GM10248 (cell line): ENCODE measurements at regions not wholly inside any gene's neighbourhood (a gene's known extent, or its start where the extent isn't known, plus 50 kb on each side); places are given as distances from the start of the nearest gene placed in this dataset.

Experiments
- CTCF ChIA-PET: fragments of 300-600 bp; sonication (Branson Sonifier 250); formaldehyde crosslinking; extraction: SDS; loops from one replicate; lab custom pipeline; 2021; ENCODE audit warnings: antibody characterized with exemption; lab: Yijun Ruan, JAX
- POLR2A ChIA-PET: fragments of 350-650 bp; sonication (Branson Sonifier 250); formaldehyde crosslinking; extraction: SDS; loops from one replicate; lab custom pipeline; 2020; ENCODE audit warnings: antibody characterized with exemption; lab: Yijun Ruan, JAX
- DNase-seq: peaks from one replicate; pipeline ENCODE4 v3.0.0; 2012; ENCODE audit errors: extremely low spot score
- TF ChIP-seq, protein P1 (sequence below): IDR thresholded peaks from 2 replicates; pipeline ENCODE4 v1.5.1; 2012; ENCODE audit warnings: mild to moderate bottlenecking, low read depth; ENCODE audit errors: extremely low read depth, missing control alignments, control extremely low read depth

GRCh38 chr6:82589509-82590206 is 226.0 kb downstream of the TPBG start:
- ChIA-PET POLR2A (no interaction called here), CTCF (no interaction called here)
- TF ChIP-seq, protein P1, sequence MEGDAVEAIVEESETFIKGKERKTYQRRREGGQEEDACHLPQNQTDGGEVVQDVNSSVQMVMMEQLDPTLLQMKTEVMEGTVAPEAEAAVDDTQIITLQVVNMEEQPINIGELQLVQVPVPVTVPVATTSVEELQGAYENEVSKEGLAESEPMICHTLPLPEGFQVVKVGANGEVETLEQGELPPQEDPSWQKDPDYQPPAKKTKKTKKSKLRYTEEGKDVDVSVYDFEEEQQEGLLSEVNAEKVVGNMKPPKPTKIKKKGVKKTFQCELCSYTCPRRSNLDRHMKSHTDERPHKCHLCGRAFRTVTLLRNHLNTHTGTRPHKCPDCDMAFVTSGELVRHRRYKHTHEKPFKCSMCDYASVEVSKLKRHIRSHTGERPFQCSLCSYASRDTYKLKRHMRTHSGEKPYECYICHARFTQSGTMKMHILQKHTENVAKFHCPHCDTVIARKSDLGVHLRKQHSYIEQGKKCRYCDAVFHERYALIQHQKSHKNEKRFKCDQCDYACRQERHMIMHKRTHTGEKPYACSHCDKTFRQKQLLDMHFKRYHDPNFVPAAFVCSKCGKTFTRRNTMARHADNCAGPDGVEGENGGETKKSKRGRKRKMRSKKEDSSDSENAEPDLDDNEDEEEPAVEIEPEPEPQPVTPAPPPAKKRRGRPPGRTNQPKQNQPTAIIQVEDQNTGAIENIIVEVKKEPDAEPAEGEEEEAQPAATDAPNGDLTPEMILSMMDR: peak; percentile 42
- no peak for DNase-seq

DNA sequence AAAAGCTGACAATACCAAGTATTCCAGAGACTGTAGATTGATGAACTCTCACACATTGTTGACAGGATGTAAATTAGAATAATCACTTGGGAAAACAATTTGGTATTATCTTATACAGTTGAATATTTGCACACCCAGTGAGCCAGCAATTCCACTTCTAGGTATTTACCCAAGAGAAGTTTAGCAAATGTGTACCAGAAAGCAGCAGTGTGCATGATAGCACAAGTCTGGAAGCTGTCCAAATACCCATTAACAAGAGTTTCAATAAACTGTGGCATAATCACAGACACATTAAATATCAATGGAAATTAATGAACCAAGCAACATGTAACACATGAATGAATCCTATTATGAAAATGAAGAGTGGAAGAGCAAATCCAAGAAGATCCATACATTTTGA is 233.6 kb downstream of the TPBG start:
- no peak for DNase-seq
- CTCF ChIA-PET: no interaction called here
- POLR2A ChIA-PET: no interaction called here
- TF ChIP-seq, protein P1: no peak

GRCh38 chr6:82602776-82603175 is 239.2 kb downstream of the TPBG start:
- ChIA-PET CTCF (no interaction called here), POLR2A (no interaction called here)
- TF ChIP-seq, protein P1: no peak
- DNase-seq: no peak

DNA sequence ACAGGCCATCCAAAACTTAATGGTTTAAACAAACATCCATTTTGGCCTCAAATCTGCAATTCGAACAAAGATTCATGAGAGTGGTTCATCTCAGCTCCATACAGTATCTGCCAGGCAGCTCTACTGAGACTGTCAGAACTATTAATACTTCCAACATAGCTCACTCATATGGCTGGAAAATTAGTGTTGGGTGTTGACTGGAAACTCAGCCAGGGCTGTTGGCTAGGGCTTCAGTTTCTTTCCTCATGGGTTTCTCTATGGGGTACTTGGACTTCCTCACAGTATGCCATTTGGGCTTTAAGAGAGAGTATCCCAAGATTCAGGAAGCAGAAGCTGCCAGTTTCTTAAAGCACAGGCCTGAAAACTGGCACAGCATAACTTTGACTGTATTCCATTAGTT is 240.3 kb downstream of the TPBG start:
- no peak for DNase-seq
- POLR2A ChIA-PET: no interaction called here
- CTCF ChIA-PET: no interaction called here
- TF ChIP-seq, protein P1: no peak

DNA sequence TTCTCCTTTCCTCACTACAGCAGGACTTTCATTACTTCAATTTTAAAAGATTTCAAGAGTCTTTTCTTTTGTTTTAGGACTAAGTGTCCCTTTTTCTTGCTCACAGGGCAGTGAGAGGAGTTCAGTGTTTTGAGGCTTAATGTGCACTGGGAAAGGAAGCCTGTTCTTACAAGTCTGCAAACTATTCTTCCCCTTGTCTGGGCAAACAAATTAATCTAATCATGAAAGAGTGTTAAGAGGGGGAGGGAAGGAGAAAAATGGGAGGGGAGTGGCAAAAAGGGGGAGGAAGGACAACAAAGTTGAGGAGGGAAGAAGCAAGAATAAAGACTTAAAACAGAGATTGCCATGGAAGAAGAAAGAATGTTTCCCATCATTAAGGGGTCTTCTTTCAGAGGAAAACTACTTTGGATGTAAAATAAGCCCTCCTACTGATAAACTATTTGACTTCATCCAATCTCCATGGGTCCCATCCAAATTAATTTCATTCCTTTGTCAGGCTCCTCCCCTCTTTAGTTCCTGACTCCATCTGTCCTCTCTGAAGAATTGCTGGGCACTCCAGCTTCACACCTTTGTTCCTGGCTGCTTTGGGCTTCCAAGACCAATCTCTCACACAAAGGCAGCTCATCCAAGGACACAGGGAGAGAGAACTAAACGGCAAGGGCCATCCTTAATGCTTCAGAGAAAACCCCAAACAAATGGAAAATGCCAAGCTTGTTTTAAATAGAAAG is 244.5 kb downstream of the TPBG start:
- TF ChIP-seq, protein P1: no peak
- ChIA-PET POLR2A (no interaction called here), CTCF (no interaction called here)
- no peak for DNase-seq

DNA sequence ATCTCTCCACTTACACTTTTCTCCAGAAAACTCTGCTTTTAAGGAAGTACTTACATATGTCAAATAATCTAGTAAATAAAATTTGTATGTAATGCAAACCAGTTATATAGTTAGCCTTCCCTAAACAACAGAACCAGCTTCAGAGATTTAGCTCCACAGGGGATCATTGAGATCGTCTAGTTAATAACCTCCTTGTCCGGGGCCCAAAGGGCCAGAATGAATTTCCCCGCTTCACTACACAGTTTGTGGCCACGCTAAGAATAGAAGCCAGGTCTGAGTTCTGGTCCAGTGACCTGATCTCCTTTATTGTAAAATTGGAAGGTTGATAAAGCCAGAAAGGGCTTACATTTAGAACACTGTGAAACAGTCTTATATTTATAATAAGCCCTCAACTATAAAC is 245.2 kb downstream of the TPBG start:
- ChIA-PET POLR2A (no interaction called here), CTCF (no interaction called here)
- TF ChIP-seq, protein P1: no peak
- DNase-seq: no peak
